PC-9 (cell line): ENCODE measurements at regions not wholly inside any gene's neighbourhood (a gene's known extent, or its start where the extent isn't known, plus 50 kb on each side); places are given as distances from the start of the nearest gene placed in this dataset.

Experiments
- BruUV-seq: library from RNA; stranded (reverse); fragments of 400-500 nt; replicated peaks from 2 replicates; lab custom pipeline; 2021; lab: Mats Ljungman, UMichigan
- CTCF ChIA-PET: fragments of 300-600 bp; sonication (Branson Sonifier 250); formaldehyde crosslinking; loops from one replicate; lab custom pipeline; 2022; ENCODE audit warnings: antibody characterized with exemption; lab: Charles Lee
- POLR2A ChIA-PET: fragments of 300-600 bp; sonication (Branson Sonifier 250); formaldehyde crosslinking; loops from one replicate; lab custom pipeline; 2022; ENCODE audit warnings: antibody characterized with exemption; ENCODE audit not compliant: unreplicated experiment; lab: Charles Lee
- DNase-seq, 2 experiments: peaks; one replicate each; pipeline versions ENCODE4 v3.0.0 to v3.0.0-alpha.2; 2015 to 2022; ENCODE audit warnings: mixed read lengths in 1 of 2
- H2AFZ ChIP-seq: fragments of 200-600 bp; sonication (generic); 2 replicates; pipeline ENCODE4 v1.8.1; 2017; ENCODE audit warnings: antibody characterized with exemption
- H3F3A ChIP-seq: fragments of 200-600 bp; sonication (generic); 2 replicates; pipeline ENCODE4 v1.8.1; 2017; ENCODE audit warnings: antibody characterized with exemption, mild to moderate bottlenecking, low read depth; ENCODE audit not compliant: insufficient read depth
- H3K27ac ChIP-seq: fragments of 200-600 bp; sonication (generic); 2 replicates; pipeline ENCODE4 v1.6.1; 2016; ENCODE audit warnings: mixed run types
- H3K27me3 ChIP-seq: fragments of 200-600 bp; sonication (generic); 2 replicates; pipeline ENCODE4 v1.6.1; 2016; ENCODE audit warnings: low read depth, mixed run types; ENCODE audit not compliant: insufficient read depth
- H3K36me3 ChIP-seq: fragments of 200-600 bp; sonication (generic); 2 replicates; pipeline ENCODE4 v1.6.1; 2016; ENCODE audit warnings: low read depth, mixed run types
- H3K4me1 ChIP-seq: fragments of 200-600 bp; sonication (generic); replicated peaks from 2 replicates; pipeline ENCODE4 v1.6.1; 2016; ENCODE audit warnings: mixed run types; ENCODE audit not compliant: insufficient read depth
- H3K4me2 ChIP-seq: fragments of 200-600 bp; sonication (generic); 2 replicates; pipeline ENCODE4 v1.6.1; 2017; ENCODE audit warnings: mixed run types
- H3K4me3 ChIP-seq: fragments of 200-600 bp; sonication (generic); 2 replicates; pipeline ENCODE4 v1.6.1; 2016; ENCODE audit warnings: mixed run types
- H3K79me2 ChIP-seq: fragments of 200-600 bp; sonication (generic); 2 replicates; pipeline ENCODE4 v1.6.1; 2017; ENCODE audit warnings: low read depth, mixed run types
- H3K9me2 ChIP-seq: fragments of 200-600 bp; sonication (generic); 2 replicates; pipeline ENCODE4 v1.8.1; 2017; ENCODE audit warnings: mild to moderate bottlenecking; ENCODE audit not compliant: insufficient read depth
- H3K9me3 ChIP-seq: fragments of 200-600 bp; sonication (generic); 2 replicates; pipeline ENCODE4 v1.8.1; 2016; ENCODE audit warnings: low read depth; ENCODE audit not compliant: insufficient read depth
- H4K20me1 ChIP-seq: fragments of 200-600 bp; sonication (generic); 2 replicates; pipeline ENCODE4 v1.8.1; 2017; ENCODE audit not compliant: insufficient read depth
- CTCF ChIP-seq: fragments of 200-600 bp; sonication (generic); conservative IDR thresholded peaks from 2 replicates; pipeline ENCODE4 v1.6.1; 2017; ENCODE audit warnings: mixed run types, antibody characterized with exemption, mild to moderate bottlenecking, moderate library complexity
- EZH2 ChIP-seq: fragments of 200-600 bp; sonication (generic); IDR thresholded peaks from 2 replicates; pipeline ENCODE4 v1.8.0; 2017; ENCODE audit warnings: antibody characterized with exemption, low read depth
- intact Hi-C: fragments of 100-400 bp; cut with micrococcal nuclease; formaldehyde crosslinking; loops from one replicate; pipeline ENCODE4 v1.10.0; 2022; ENCODE audit not compliant: unreplicated experiment

DNA sequence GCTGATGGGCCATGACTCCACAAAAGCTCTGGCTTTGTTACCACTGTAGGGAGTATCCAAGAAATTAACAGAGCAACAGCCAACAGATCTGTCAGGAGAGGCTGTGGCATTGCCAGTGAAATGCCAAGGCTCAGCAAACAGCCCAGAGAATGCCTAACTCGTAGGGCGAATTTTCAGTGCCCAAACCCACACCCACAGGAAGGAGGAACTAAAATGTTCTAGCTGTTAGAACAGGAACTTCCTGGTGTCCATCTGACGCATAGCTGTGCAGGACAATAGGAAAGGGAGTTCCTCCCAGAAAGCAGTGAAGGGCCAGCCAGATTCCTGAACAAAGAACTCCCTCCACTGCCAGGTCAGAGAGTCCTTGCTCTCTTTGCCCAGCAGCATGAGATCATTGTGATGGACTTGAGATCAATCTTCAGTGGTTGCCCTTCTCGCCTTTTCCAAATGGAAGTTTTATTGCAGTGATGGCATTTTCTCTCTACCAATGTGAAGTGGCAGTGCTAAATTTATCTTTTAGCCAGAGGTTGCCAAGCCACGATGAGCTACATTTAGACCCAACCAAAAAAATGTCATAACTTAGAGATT, 224.2 kb upstream of the STARD13 start:
- Histone ChIP-seq H3K4me3 (no peak overlapping the region), H3K79me2 (no peaks in the 10 kb centered on the region), H3K36me3 (no peaks in the 10 kb centered on the region), H3K4me1 (no peaks in the 10 kb centered on the region), H2AFZ (peak overlapping the region; percentile 69), H3K27me3 (no peaks in the 10 kb centered on the region), H3K4me2 (no peak overlapping the region), H3K27ac (no peak overlapping the region), H3K9me3 (no peaks in the 10 kb centered on the region), H4K20me1 (no peaks in the 10 kb centered on the region), H3K9me2 (no peaks in the 10 kb centered on the region), H3F3A (no peaks in the 10 kb centered on the region)
- POLR2A ChIA-PET: interaction anchor here (0.6 kb wide), 1 partner anchor 15 kb away, joined by 6 read pairs; no protein-coding TSS in a partner anchor
- intact Hi-C loops: no loop called here
- TF ChIP-seq EZH2 (no peak), CTCF (no peak)
- peak in 1 of 2 experiments; percentile 35 for DNase-seq
- BruUV-seq: no TSS peak
- CTCF ChIA-PET: interaction anchor here (0.5 kb wide), 2 partner anchors 923 to 1048 kb away, joined by 4 to 7 read pairs; no protein-coding TSS in a partner anchor

- Histone ChIP-seq H3K27ac (no peak overlapping the region), H3F3A (no peaks in the 10 kb centered on the region), H3K79me2 (no peaks in the 10 kb centered on the region), H4K20me1 (no peaks in the 10 kb centered on the region), H3K36me3 (no peaks in the 10 kb centered on the region), H3K4me2 (no peak overlapping the region), H3K4me1 (no peaks in the 10 kb centered on the region), H3K9me3 (no peaks in the 10 kb centered on the region), H3K27me3 (no peaks in the 10 kb centered on the region), H3K4me3 (no peak overlapping the region), H2AFZ (no peak overlapping the region), H3K9me2 (no peaks in the 10 kb centered on the region)
- ChIA-PET CTCF (interaction anchor here (0.5 kb wide), 1 partner anchor 1048 kb away, joined by 4 read pairs; no protein-coding TSS in a partner anchor), POLR2A (interaction anchor here (0.7 kb wide), 1 partner anchor 349 kb away, joined by 5 read pairs; no protein-coding TSS in a partner anchor)
- BruUV-seq: no TSS peak
- no peak for DNase-seq
- no peak for TF ChIP-seq EZH2
- TF ChIP-seq CTCF: no peak
- intact Hi-C loops: no loop called here
Measured at GRCh38 chr13:33510350-33510970, 224.9 kb upstream of the STARD13 start.

DNA sequence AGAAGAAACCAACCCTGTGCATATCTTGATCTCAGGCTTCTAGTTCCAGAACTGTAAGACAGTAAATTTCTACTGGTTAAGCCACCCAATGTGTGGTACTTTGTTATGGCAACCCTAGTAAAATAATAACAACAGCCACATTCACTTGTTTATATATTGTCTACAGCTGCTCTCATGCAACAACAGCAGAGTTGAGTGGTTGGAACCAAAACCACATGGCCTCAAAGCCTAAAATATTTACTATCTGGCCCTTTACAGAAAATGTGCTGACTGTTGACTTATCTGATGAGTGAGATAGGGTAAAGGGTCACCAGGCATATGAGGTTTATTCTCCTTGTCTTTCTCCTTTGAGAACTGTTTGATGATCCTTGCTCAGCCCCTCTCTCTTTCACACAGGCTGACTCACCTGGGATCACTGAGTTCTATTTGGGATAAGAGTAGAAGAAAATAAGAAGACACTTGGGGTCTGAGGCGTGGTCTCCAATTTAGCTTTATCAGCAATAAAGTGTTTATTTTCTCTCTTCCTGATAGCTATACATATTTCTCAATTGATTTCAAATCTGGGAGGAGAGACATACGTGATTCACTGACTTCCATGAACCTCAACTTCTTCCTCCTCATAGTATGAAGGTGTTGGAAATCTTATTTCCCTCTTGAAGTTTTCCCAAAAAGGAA, 227.5 kb upstream of the STARD13 start:
- Histone ChIP-seq H3K4me1 (no peaks in the 10 kb centered on the region), H3K79me2 (no peaks in the 10 kb centered on the region), H3F3A (no peaks in the 10 kb centered on the region), H3K36me3 (no peaks in the 10 kb centered on the region), H3K9me3 (no peaks in the 10 kb centered on the region), H3K27me3 (no peaks in the 10 kb centered on the region), H3K9me2 (no peaks in the 10 kb centered on the region), H4K20me1 (no peaks in the 10 kb centered on the region), H3K4me3 (no peak overlapping the region), H2AFZ (no peak overlapping the region), H3K27ac (no peak overlapping the region), H3K4me2 (no peak overlapping the region)
- CTCF ChIA-PET: no interaction called here
- intact Hi-C loops: no loop called here
- DNase-seq: no peak
- BruUV-seq: no TSS peak
- POLR2A ChIA-PET: no interaction called here
- TF ChIP-seq CTCF (no peak), EZH2 (no peak)
